A673 (cell line): ENCODE measurements at regions not wholly inside any gene's neighbourhood (a gene's known extent, or its start where the extent isn't known, plus 50 kb on each side); places are given as distances from the start of the nearest gene placed in this dataset.

Source experiments
- EZH2 ChIP-seq: fragments of 200-600 bp; sonication (generic); IDR thresholded peaks from 2 replicates; pipeline ENCODE4 v1.6.1; 2017; ENCODE audit warnings: borderline replicate concordance, low read depth, mild to moderate bottlenecking, mixed read lengths, antibody characterized with exemption, low read length; ENCODE audit not compliant: poor library complexity, severe bottlenecking
- TF ChIP-seq, protein P1 (sequence below): fragments of 300-800, 200-600 bp; sonication (generic); conservative IDR thresholded peaks from 2 replicates; pipeline ENCODE4 v1.5.1; 2017; ENCODE audit warnings: low read depth, mild to moderate bottlenecking, antibody characterized with exemption, low read length, moderate library complexity, mixed read lengths

DNA sequence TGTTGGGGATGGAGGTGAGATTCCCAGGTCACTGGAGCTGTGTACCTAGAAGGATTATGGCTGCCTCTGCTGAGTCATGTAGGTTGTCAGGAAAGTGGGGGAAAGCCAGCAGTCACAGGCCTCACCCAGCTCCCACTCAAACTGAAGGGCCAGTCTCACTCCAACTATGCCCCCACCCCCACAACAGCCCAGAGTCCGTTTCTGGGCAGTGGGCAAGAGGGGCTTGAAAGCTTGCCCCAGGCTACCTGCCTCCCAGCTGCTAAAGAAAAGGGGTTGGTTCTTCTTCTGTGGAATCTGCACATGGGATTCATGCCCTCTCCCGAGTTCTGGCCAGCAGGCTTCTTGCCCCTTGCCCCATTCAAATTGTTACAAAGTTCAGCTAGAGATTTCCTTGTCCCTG, 116.0 kb upstream of the PGRMC2 start:
- no peak for TF ChIP-seq EZH2
- TF ChIP-seq, protein P1, sequence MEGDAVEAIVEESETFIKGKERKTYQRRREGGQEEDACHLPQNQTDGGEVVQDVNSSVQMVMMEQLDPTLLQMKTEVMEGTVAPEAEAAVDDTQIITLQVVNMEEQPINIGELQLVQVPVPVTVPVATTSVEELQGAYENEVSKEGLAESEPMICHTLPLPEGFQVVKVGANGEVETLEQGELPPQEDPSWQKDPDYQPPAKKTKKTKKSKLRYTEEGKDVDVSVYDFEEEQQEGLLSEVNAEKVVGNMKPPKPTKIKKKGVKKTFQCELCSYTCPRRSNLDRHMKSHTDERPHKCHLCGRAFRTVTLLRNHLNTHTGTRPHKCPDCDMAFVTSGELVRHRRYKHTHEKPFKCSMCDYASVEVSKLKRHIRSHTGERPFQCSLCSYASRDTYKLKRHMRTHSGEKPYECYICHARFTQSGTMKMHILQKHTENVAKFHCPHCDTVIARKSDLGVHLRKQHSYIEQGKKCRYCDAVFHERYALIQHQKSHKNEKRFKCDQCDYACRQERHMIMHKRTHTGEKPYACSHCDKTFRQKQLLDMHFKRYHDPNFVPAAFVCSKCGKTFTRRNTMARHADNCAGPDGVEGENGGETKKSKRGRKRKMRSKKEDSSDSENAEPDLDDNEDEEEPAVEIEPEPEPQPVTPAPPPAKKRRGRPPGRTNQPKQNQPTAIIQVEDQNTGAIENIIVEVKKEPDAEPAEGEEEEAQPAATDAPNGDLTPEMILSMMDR, result no peak
